Parathyroid adenoma (tissue), 2 donors: ENCODE measurements at regions not wholly inside any gene's neighbourhood (a gene's known extent, or its start where the extent isn't known, plus 50 kb on each side); places are given as distances from the start of the nearest gene placed in this dataset.

Experiments
- H2AFZ ChIP-seq: fragments of 300-600 bp; sonication (generic); one replicate; pipeline ENCODE4 v1.7.0; 2017; ENCODE audit warnings: antibody characterized with exemption, mild to moderate bottlenecking
- H3K27ac ChIP-seq: fragments of 300-600 bp; sonication (generic); one replicate; pipeline ENCODE4 v1.7.0; 2017
- H3K27me3 ChIP-seq: fragments of 300-600 bp; sonication (generic); one replicate; pipeline ENCODE4 v1.7.0; 2017; ENCODE audit warnings: low read length; ENCODE audit not compliant: control insufficient read depth, insufficient read depth
- H3K36me3 ChIP-seq: fragments of 300-600 bp; sonication (generic); one replicate; pipeline ENCODE4 v1.7.0; 2017; ENCODE audit warnings: low read length; ENCODE audit not compliant: control insufficient read depth, insufficient read depth
- H3K4me1 ChIP-seq: fragments of 300-600 bp; sonication (generic); one replicate; pipeline ENCODE4 v1.7.0; 2017; ENCODE audit warnings: control low read depth
- H3K4me2 ChIP-seq: fragments of 300-600 bp; sonication (generic); one replicate; pipeline ENCODE4 v1.7.0; 2017; ENCODE audit warnings: low read length
- H3K4me3 ChIP-seq: fragments of 300-600 bp; sonication (generic); one replicate; pipeline ENCODE4 v1.7.0; 2017; ENCODE audit warnings: low read depth, low read length
- H3K79me2 ChIP-seq: fragments of 300-600 bp; sonication (generic); one replicate; pipeline ENCODE4 v1.7.0; 2017; ENCODE audit warnings: control low read depth
- H3K9ac ChIP-seq: fragments of 300-600 bp; sonication (generic); one replicate; pipeline ENCODE4 v1.7.0; 2017; ENCODE audit warnings: mild to moderate bottlenecking
- H3K9me3 ChIP-seq: fragments of 300-600 bp; sonication (generic); one replicate; pipeline ENCODE4 v1.7.0; 2017; ENCODE audit warnings: low read length; ENCODE audit not compliant: control insufficient read depth
- TF ChIP-seq, protein P1 (sequence below): fragments of 300-600 bp; sonication (generic); IDR thresholded peaks from one replicate; pipeline ENCODE4 v1.7.0; 2017; ENCODE audit warnings: antibody characterized with exemption, mild to moderate bottlenecking
- donor health status: primary hyperparathyroidism.

GRCh38 chr4:124432500-124432899 is 280.0 kb downstream of the ANKRD50 start:
- Histone ChIP-seq H2AFZ (no peak overlapping the region), H3K36me3 (no peaks in the 10 kb centered on the region), H3K4me1 (no peaks in the 10 kb centered on the region), H3K27ac (no peak overlapping the region), H3K79me2 (no peaks in the 10 kb centered on the region), H3K4me3 (no peak overlapping the region), H3K9ac (no peak overlapping the region), H3K4me2 (no peak overlapping the region), H3K27me3 (no peaks in the 10 kb centered on the region), H3K9me3 (no peaks in the 10 kb centered on the region)
- TF ChIP-seq, protein P1, sequence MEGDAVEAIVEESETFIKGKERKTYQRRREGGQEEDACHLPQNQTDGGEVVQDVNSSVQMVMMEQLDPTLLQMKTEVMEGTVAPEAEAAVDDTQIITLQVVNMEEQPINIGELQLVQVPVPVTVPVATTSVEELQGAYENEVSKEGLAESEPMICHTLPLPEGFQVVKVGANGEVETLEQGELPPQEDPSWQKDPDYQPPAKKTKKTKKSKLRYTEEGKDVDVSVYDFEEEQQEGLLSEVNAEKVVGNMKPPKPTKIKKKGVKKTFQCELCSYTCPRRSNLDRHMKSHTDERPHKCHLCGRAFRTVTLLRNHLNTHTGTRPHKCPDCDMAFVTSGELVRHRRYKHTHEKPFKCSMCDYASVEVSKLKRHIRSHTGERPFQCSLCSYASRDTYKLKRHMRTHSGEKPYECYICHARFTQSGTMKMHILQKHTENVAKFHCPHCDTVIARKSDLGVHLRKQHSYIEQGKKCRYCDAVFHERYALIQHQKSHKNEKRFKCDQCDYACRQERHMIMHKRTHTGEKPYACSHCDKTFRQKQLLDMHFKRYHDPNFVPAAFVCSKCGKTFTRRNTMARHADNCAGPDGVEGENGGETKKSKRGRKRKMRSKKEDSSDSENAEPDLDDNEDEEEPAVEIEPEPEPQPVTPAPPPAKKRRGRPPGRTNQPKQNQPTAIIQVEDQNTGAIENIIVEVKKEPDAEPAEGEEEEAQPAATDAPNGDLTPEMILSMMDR: no peak

GRCh38 chr4:124433044-124433443 is 279.5 kb downstream of the ANKRD50 start:
- H3K27ac ChIP-seq: no peak overlapping the region
- no peak overlapping the region for H3K4me2 ChIP-seq
- H3K27me3 ChIP-seq: no peaks in the 10 kb centered on the region
- H3K36me3 ChIP-seq: no peaks in the 10 kb centered on the region
- no peaks in the 10 kb centered on the region for H3K79me2 ChIP-seq
- no peak overlapping the region for H3K9ac ChIP-seq
- TF ChIP-seq, protein P1: no peak
- H3K4me3 ChIP-seq: no peak overlapping the region
- no peaks in the 10 kb centered on the region for H3K9me3 ChIP-seq
- H3K4me1 ChIP-seq: no peaks in the 10 kb centered on the region
- H2AFZ ChIP-seq: no peak overlapping the region

- Histone ChIP-seq H3K9me3 (no peaks in the 10 kb centered on the region), H3K36me3 (no peaks in the 10 kb centered on the region), H3K4me1 (no peaks in the 10 kb centered on the region), H3K9ac (no peak overlapping the region), H2AFZ (no peak overlapping the region), H3K4me2 (no peak overlapping the region), H3K27ac (no peak overlapping the region), H3K27me3 (no peaks in the 10 kb centered on the region), H3K4me3 (no peak overlapping the region), H3K79me2 (no peaks in the 10 kb centered on the region)
- TF ChIP-seq, protein P1: no peak
These were observed 279.0 kb downstream of the ANKRD50 start for GRCh38 chr4:124433500-124433899.

DNA sequence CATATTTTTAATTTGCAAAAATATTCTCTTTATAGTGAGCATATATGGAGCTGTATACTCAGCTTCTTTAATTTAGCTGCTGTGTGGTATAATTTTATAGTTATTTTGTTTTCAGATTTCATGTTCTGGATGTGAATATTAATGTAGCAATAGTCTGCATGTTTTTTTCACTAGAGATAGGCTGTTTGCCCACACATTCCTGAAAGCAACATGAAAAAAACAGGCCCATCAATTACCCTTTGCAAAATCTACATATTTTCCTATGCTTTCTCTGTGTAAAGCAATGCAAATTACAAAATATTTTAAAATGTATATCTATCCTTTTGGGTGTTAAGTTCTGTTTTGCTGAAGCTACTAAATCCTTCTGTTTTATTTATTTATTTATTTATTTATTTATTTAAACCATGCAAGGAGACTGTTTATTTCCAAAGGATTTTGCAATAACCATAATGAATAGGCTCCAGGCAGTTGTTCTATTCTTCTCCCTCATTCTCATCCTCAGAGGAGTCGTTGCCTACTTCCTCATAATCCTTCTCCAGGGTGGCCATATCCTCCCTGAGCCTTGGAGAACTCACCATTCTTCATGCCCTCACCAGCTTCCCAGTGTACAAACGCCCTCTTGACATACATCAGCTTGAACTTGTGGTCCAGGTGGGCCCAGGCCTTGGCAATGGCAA is 277.1 kb downstream of the ANKRD50 start:
- no peak overlapping the region for H3K9ac ChIP-seq
- H3K27me3 ChIP-seq: no peaks in the 10 kb centered on the region
- no peak overlapping the region for H2AFZ ChIP-seq
- no peak overlapping the region for H3K4me3 ChIP-seq
- H3K4me2 ChIP-seq: no peak overlapping the region
- H3K79me2 ChIP-seq: no peaks in the 10 kb centered on the region
- no peaks in the 10 kb centered on the region for H3K9me3 ChIP-seq
- no peaks in the 10 kb centered on the region for H3K4me1 ChIP-seq
- H3K27ac ChIP-seq: no peak overlapping the region
- no peaks in the 10 kb centered on the region for H3K36me3 ChIP-seq
- TF ChIP-seq, protein P1: no peak

DNA sequence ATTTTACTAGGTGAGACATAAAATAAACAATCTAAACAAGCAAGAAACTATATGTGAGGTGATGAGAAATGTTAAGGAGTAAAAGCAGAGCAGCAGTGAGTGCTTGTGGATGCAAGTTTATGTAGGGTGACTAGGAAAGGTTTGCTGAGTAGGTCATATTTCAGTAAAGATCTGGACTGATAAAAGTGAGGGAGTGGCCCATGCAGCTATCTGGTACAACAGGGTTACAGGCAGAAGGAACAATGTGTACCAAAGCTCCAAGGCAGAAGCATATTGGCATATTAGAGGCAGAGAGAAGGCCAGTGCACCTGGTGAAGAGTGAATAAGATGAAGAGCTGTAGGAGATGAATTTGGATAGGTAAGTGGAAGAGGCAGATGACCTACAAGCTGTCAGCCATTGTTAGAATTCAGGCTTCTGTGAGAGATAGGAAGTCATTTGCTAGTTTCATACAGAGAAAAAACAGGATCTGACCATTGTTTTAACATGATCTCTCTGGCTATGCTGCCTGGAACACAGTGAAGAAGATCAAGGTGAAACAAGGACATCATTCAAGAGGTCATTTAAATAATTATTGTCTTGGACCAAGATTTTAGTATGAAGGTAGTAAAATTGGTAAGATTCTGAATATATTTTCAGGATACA is 274.6 kb downstream of the ANKRD50 start:
- Histone ChIP-seq H2AFZ (peak overlapping the region; percentile 1), H3K4me1 (no peaks in the 10 kb centered on the region), H3K4me3 (no peak overlapping the region), H3K27me3 (no peaks in the 10 kb centered on the region), H3K9me3 (no peaks in the 10 kb centered on the region), H3K36me3 (no peaks in the 10 kb centered on the region), H3K79me2 (no peaks in the 10 kb centered on the region), H3K27ac (peak overlapping the region; percentile 16), H3K4me2 (no peak overlapping the region), H3K9ac (no peak overlapping the region)
- TF ChIP-seq, protein P1: no peak
